ENCODE measurements at regions not wholly inside any gene's neighbourhood (a gene's known extent, or its start where the extent isn't known, plus 50 kb on each side); places are given as distances from the start of the nearest gene placed in this dataset.

GRCh38 chr12:67370979-67371378 lies 101.8 kb downstream of the CAND1 start:
- no peak for DNase-seq

GRCh38 chr12:67377021-67377420 lies 107.9 kb downstream of the CAND1 start:
- no peak for DNase-seq

GRCh38 chr12:67377541-67377940 lies 108.4 kb downstream of the CAND1 start:
- DNase-seq = no peak

- no peak for DNase-seq
Observed at GRCh38 chr12:67382241-67382871, 113.2 kb downstream of the CAND1 start.

GRCh38 chr12:67386869-67387565 lies 117.9 kb downstream of the CAND1 start:
- no peak for DNase-seq

GRCh38 chr12:67388331-67389138 lies 119.4 kb downstream of the CAND1 start:
- DNase-seq = no peak

- no peak for DNase-seq
Observed at GRCh38 chr12:67390273-67390672, 121.1 kb downstream of the CAND1 start.

- DNase-seq = no peak
Observed at GRCh38 chr12:67391034-67391433, 121.9 kb downstream of the CAND1 start.

GRCh38 chr12:67391656-67392055 lies 122.5 kb downstream of the CAND1 start:
- no peak for DNase-seq

GRCh38 chr12:67394550-67394949 lies 125.4 kb downstream of the CAND1 start:
- DNase-seq = no peak

- no peak for DNase-seq
Observed at GRCh38 chr12:67400742-67401141, 131.6 kb downstream of the CAND1 start.

- no peak for DNase-seq
Observed at GRCh38 chr12:67410246-67410645, 141.1 kb downstream of the CAND1 start.

- DNase-seq = no peak
Observed at GRCh38 chr12:67410667-67411067, 141.5 kb downstream of the CAND1 start.

- DNase-seq = no peak
Observed at GRCh38 chr12:67411562-67411961, 142.4 kb downstream of the CAND1 start.

- DNase-seq = no peak
Observed at GRCh38 chr12:67413577-67413976, 144.4 kb downstream of the CAND1 start.

GRCh38 chr12:67414011-67414715 lies 145.0 kb downstream of the CAND1 start:
- DNase-seq = no peak

- DNase-seq = no peak
Observed at GRCh38 chr12:67415473-67415872, 146.3 kb downstream of the CAND1 start.

- DNase-seq = no peak
Observed at GRCh38 chr12:67419810-67420209, 150.7 kb downstream of the CAND1 start.

GRCh38 chr12:67420506-67420905 lies 151.3 kb downstream of the CAND1 start:
- no peak for DNase-seq

GRCh38 chr12:67422081-67422480 lies 152.9 kb downstream of the CAND1 start:
- no peak for DNase-seq

- no peak for DNase-seq
Observed at GRCh38 chr12:67424784-67425183, 155.6 kb downstream of the CAND1 start.

- no peak for DNase-seq
Observed at GRCh38 chr12:67425394-67425793, 156.2 kb downstream of the CAND1 start.

- no peak for DNase-seq
Observed at GRCh38 chr12:67426067-67426466, 156.9 kb downstream of the CAND1 start.
